ENCODE measurements at regions not wholly inside any gene's neighbourhood (a gene's known extent, or its start where the extent isn't known, plus 50 kb on each side); places are given as distances from the start of the nearest gene placed in this dataset.

DNA sequence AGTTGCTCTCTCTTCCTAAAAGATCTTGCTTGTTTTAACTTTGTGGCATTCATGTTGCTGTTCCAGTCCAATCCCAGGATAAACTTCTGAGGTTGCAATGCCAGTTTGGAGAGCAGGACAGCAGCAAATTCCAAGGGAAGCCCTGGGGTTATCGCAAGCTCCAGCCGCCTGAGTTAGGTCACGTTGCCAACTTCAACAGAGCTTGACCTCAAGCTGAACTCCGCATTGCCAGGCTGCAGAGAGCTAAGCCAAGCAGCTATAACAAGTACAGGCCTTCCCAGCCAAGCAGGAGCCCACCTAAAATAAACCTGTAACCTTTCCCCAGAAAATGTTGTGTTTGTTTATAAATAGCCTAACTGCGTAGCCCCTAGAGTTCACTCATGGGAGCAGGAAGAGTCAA lies 138.9 kb upstream of the LYZL1 start:
- POLR2A ChIA-PET: interaction anchor here (0.6 kb wide), 1 partner anchor 359 kb away, joined by 4 read pairs; no protein-coding TSS in a partner anchor
- Histone ChIP-seq H3K36me3 (ENCODE audit: control insufficient read depth in 2 of 2, insufficient read depth in 1 of 2, low read length in 2 of 2) (no peaks in the 10 kb centered on the region), H3K4me3 (ENCODE audit: low read depth, low read length) (no peak overlapping the region), H3K27ac (ENCODE audit: extremely low read depth, low read depth, low read length) (no peak overlapping the region), H3K4me1 (ENCODE audit: control insufficient read depth, insufficient read depth, low read length) (no peaks in the 10 kb centered on the region), H3K9me3 (ENCODE audit: control insufficient read depth, insufficient read depth, low read depth, low read length) (no peaks in the 10 kb centered on the region)
- CTCF ChIA-PET: interaction anchor here (0.6 to 1.1 kb wide), 3 partner anchors 11 to 1430 kb away, joined by 3 to 4 read pairs (median 3); no protein-coding TSS in a partner anchor
- TF ChIP-seq, protein P1, sequence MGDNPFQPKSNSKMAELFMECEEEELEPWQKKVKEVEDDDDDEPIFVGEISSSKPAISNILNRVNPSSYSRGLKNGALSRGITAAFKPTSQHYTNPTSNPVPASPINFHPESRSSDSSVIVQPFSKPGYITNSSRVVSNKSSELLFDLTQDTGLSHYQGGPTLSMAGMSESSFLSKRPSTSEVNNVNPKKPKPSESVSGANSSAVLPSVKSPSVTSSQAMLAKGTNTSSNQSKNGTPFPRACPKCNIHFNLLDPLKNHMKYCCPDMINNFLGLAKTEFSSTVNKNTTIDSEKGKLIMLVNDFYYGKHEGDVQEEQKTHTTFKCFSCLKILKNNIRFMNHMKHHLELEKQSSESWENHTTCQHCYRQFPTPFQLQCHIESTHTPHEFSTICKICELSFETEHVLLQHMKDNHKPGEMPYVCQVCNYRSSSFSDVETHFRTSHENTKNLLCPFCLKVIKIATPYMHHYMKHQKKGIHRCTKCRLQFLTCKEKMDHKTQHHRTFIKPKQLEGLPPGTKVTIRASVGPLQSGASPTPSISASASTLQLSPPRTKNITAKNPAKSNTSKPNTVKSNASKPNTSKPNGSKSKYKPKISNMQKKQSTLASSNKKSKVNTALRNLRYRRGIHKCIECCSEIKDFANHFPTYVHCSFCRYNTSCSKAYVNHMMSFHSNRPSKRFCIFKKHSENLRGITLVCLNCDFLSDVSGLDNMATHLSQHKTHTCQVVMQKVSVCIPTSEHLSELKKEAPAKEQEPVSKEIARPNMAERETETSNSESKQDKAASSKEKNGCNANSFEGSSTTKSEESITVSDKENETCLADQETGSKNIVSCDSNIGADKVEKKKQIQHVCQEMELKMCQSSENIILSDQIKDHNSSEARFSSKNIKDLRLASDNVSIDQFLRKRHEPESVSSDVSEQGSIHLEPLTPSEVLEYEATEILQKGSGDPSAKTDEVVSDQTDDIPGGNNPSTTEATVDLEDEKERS (tag by site-specific recombination; IDR thresholded peaks at IDR 0.05): no peak
- TF ChIP-seq ZBTB7A (tag by site-specific recombination; IDR thresholded peaks at IDR 0.05; ENCODE audit: low read depth) (no peak), MYNN (tag by site-specific recombination; IDR thresholded peaks at IDR 0.05; ENCODE audit: borderline replicate concordance) (no peak), YY1 (tag by site-specific recombination; IDR thresholded peaks at IDR 0.05) (no peak), KLF7 (tag by site-specific recombination; IDR thresholded peaks at IDR 0.05; ENCODE audit: borderline replicate concordance) (no peak), ZNF10 (tag by site-specific recombination; IDR thresholded peaks at IDR 0.05) (no peak), ZNF2 (tag by site-specific recombination; IDR thresholded peaks at IDR 0.05) (no peak)
- TF ChIP-seq, protein P2, sequence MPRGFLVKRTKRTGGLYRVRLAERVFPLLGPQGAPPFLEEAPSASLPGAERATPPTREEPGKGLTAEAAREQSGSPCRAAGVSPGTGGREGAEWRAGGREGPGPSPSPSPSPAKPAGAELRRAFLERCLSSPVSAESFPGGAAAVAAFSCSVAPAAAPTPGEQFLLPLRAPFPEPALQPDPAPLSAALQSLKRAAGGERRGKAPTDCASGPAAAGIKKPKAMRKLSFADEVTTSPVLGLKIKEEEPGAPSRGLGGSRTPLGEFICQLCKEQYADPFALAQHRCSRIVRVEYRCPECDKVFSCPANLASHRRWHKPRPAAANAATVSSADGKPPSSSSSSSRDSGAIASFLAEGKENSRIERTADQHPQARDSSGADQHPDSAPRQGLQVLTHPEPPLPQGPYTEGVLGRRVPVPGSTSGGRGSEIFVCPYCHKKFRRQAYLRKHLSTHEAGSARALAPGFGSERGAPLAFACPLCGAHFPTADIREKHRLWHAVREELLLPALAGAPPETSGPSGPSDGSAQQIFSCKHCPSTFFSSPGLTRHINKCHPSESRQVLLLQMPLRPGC (tag by site-specific recombination; IDR thresholded peaks at IDR 0.05): no peak
- TF ChIP-seq, protein P3, sequence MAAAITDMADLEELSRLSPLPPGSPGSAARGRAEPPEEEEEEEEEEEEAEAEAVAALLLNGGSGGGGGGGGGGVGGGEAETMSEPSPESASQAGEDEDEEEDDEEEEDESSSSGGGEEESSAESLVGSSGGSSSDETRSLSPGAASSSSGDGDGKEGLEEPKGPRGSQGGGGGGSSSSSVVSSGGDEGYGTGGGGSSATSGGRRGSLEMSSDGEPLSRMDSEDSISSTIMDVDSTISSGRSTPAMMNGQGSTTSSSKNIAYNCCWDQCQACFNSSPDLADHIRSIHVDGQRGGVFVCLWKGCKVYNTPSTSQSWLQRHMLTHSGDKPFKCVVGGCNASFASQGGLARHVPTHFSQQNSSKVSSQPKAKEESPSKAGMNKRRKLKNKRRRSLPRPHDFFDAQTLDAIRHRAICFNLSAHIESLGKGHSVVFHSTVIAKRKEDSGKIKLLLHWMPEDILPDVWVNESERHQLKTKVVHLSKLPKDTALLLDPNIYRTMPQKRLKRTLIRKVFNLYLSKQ (tag by site-specific recombination; IDR thresholded peaks at IDR 0.05; ENCODE audit: borderline replicate concordance): no peak
- TF ChIP-seq, protein P4, sequence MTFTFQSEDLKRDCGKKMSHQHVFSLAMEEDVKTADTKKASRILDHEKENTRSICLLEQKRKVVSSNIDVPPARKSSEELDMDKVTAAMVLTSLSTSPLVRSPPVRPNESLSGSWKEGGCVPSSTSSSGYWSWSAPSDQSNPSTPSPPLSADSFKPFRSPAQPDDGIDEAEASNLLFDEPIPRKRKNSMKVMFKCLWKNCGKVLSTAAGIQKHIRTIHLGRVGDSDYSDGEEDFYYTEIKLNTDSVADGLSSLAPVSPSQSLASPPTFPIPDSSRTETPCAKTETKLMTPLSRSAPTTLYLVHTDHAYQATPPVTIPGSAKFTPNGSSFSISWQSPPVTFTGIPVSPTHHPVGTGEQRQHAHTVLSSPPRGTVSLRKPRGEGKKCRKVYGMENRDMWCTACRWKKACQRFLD (tag by site-specific recombination; IDR thresholded peaks at IDR 0.05): no peak

DNA sequence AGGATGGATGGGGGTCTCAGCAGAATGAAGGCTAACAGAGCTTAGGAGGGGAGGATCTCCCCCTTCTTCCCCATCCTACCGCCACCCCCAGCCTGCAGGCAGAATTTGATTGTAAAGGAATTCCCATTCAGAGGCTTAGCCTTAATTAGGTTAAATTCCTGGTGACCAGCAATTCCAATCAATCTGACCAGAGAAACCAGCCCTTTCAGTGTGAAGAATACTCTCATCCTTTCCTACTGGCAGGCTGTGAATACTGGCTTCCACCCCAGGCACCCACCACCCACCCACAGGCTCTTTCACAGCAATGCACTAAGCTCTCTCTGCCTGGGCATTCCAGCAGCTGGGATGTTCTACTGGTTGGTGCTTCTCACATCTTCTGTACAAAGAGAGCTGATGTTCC lies 137.9 kb upstream of the LYZL1 start:
- no peaks in the 10 kb centered on the region for H3K9me3 ChIP-seq (ENCODE audit: control insufficient read depth, insufficient read depth, low read depth, low read length)
- no peaks in the 10 kb centered on the region for H3K4me1 ChIP-seq (ENCODE audit: control insufficient read depth, insufficient read depth, low read length)
- no peaks in the 10 kb centered on the region for H3K36me3 ChIP-seq (ENCODE audit: control insufficient read depth in 2 of 2, insufficient read depth in 1 of 2, low read length in 2 of 2)
- no peak overlapping the region for H3K4me3 ChIP-seq (ENCODE audit: low read depth, low read length)
- no peak overlapping the region for H3K27ac ChIP-seq (ENCODE audit: extremely low read depth, low read depth, low read length)
- POLR2A ChIA-PET: no interaction called here
- CTCF ChIA-PET: interaction anchor here (0.6 kb wide), 1 partner anchor 917 kb away, joined by 8 read pairs; no protein-coding TSS in a partner anchor
- TF ChIP-seq HOXA7 (CRISPR knock-in tag; IDR thresholded peaks at IDR 0.05; ENCODE audit: borderline replicate concordance) (no peak), ZNF248 (tag by site-specific recombination; IDR thresholded peaks at IDR 0.05) (no peak), ZNF266 (tag by site-specific recombination; IDR thresholded peaks at IDR 0.05; ENCODE audit: low read depth) (no peak), ZNF785 (tag by site-specific recombination; IDR thresholded peaks at IDR 0.05) (no peak), ZNF423 (tag by site-specific recombination; IDR thresholded peaks at IDR 0.05) (no peak)
- TF ChIP-seq, protein P5, sequence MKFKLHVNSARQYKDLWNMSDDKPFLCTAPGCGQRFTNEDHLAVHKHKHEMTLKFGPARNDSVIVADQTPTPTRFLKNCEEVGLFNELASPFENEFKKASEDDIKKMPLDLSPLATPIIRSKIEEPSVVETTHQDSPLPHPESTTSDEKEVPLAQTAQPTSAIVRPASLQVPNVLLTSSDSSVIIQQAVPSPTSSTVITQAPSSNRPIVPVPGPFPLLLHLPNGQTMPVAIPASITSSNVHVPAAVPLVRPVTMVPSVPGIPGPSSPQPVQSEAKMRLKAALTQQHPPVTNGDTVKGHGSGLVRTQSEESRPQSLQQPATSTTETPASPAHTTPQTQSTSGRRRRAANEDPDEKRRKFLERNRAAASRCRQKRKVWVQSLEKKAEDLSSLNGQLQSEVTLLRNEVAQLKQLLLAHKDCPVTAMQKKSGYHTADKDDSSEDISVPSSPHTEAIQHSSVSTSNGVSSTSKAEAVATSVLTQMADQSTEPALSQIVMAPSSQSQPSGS (tag by site-specific recombination; IDR thresholded peaks at IDR 0.05; ENCODE audit: low read depth): no peak
- TF ChIP-seq, protein P6, sequence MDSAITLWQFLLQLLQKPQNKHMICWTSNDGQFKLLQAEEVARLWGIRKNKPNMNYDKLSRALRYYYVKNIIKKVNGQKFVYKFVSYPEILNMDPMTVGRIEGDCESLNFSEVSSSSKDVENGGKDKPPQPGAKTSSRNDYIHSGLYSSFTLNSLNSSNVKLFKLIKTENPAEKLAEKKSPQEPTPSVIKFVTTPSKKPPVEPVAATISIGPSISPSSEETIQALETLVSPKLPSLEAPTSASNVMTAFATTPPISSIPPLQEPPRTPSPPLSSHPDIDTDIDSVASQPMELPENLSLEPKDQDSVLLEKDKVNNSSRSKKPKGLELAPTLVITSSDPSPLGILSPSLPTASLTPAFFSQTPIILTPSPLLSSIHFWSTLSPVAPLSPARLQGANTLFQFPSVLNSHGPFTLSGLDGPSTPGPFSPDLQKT (IDR thresholded peaks at IDR 0.05; ENCODE audit: borderline replicate concordance, low read depth, low read length): no peak
- TF ChIP-seq, protein P7, sequence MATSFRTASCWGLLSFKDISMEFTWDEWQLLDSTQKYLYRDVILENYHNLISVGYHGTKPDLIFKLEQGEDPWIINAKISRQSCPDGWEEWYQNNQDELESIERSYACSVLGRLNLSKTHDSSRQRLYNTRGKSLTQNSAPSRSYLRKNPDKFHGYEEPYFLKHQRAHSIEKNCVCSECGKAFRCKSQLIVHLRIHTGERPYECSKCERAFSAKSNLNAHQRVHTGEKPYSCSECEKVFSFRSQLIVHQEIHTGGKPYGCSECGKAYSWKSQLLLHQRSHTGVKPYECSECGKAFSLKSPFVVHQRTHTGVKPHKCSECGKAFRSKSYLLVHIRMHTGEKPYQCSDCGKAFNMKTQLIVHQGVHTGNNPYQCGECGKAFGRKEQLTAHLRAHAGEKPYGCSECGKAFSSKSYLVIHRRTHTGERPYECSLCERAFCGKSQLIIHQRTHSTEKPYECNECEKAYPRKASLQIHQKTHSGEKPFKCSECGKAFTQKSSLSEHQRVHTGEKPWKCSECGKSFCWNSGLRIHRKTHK (tag by site-specific recombination; IDR thresholded peaks at IDR 0.05): no peak
- TF ChIP-seq, protein P8, sequence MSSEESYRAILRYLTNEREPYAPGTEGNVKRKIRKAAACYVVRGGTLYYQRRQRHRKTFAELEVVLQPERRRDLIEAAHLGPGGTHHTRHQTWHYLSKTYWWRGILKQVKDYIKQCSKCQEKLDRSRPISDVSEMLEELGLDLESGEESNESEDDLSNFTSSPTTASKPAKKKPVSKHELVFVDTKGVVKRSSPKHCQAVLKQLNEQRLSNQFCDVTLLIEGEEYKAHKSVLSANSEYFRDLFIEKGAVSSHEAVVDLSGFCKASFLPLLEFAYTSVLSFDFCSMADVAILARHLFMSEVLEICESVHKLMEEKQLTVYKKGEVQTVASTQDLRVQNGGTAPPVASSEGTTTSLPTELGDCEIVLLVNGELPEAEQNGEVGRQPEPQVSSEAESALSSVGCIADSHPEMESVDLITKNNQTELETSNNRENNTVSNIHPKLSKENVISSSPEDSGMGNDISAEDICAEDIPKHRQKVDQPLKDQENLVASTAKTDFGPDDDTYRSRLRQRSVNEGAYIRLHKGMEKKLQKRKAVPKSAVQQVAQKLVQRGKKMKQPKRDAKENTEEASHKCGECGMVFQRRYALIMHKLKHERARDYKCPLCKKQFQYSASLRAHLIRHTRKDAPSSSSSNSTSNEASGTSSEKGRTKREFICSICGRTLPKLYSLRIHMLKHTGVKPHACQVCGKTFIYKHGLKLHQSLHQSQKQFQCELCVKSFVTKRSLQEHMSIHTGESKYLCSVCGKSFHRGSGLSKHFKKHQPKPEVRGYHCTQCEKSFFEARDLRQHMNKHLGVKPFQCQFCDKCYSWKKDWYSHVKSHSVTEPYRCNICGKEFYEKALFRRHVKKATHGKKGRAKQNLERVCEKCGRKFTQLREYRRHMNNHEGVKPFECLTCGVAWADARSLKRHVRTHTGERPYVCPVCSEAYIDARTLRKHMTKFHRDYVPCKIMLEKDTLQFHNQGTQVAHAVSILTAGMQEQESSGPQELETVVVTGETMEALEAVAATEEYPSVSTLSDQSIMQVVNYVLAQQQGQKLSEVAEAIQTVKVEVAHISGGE (tag by site-specific recombination; conservative IDR thresholded peaks at IDR 0.05; ENCODE audit: low read depth): no peak
